Stomach (tissue), 4 donors: ENCODE measurements at regions not wholly inside any gene's neighbourhood (a gene's known extent, or its start where the extent isn't known, plus 50 kb on each side); places are given as distances from the start of the nearest gene placed in this dataset.

Source experiments
- CTCF ChIP-seq, 7 experiments: fragments of 450-650 bp in 4 of 7; fragments of 200-600 bp in 3 of 7; sonication (generic) in 3 of 7; IDR thresholded peaks; one replicate each; pipeline ENCODE4 v1.5.1; 2016 to 2019; ENCODE audit warnings: antibody characterized with exemption in 7 of 7, control low read depth in 2 of 7, mild to moderate bottlenecking in 1 of 7
- EP300 ChIP-seq: sonication (generic); formaldehyde crosslinking; IDR thresholded peaks from one replicate; pipeline ENCODE4 v1.6.1; 2017; ENCODE audit warnings: antibody characterized with exemption
- POLR2A ChIP-seq, 4 donors: fragments of 450-650 bp; IDR thresholded peaks; one replicate each; pipeline ENCODE4 v1.6.1; 2016; ENCODE audit warnings: antibody characterized with exemption in 4 of 4, control low read depth in 2 of 4, mild to moderate bottlenecking in 1 of 4, moderate library complexity in 1 of 4
- POLR2AphosphoS5 ChIP-seq, 3 donors: sonication (generic); formaldehyde crosslinking; IDR thresholded peaks; one replicate each; pipeline ENCODE4 v1.6.1; 2016; ENCODE audit warnings: antibody characterized with exemption in 3 of 3

DNA sequence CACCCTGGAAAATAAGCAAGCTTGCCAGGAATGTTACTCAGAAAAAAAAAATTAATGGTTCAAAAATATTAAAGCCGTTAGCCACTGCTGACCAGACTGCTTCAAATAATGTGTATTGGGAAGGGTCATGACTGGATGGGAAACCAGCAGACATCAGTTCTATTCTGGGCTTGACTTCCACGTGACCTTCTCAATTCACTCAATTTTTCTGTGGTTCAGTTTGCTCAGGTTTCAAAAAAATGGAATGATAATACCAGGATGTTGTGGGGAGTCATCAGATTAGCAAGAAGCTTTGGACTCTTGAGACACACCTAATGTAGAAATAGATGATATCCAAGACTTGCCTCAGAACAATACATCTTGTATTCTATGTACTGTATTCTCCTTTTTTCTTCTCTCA, 541.9 kb upstream of the BOD1L1 start:
- TF ChIP-seq CTCF (IDR thresholded peaks at IDR 0.05) (no peak), POLR2A (IDR thresholded peaks at IDR 0.05) (no peak), POLR2AphosphoS5 (IDR thresholded peaks at IDR 0.05) (no peak), EP300 (no peak)
